Upper lobe of right lung (tissue), 1 donor: ENCODE measurements at regions not wholly inside any gene's neighbourhood (a gene's known extent, or its start where the extent isn't known, plus 50 kb on each side); places are given as distances from the start of the nearest gene placed in this dataset.

Experiments
- ATAC-seq: fragments of 200-7000 bp; cut with Tn5 transposase; one replicate; pipeline ENCODE4 v1.9.1; 2020; ENCODE audit warnings: mild to moderate bottlenecking, moderate library complexity
- DNase-seq: peaks from one replicate; pipeline ENCODE4 v3.0.0-alpha.2; 2020
- H3K27ac ChIP-seq: fragments of 200-600 bp; one replicate; pipeline ENCODE4 v1.8.0; 2022
- H3K27me3 ChIP-seq: fragments of 200-600 bp; one replicate; pipeline ENCODE4 v1.8.0; 2022; ENCODE audit warnings: mild to moderate bottlenecking
- H3K36me3 ChIP-seq: fragments of 200-600 bp; one replicate; pipeline ENCODE4 v1.8.0; 2022
- H3K4me1 ChIP-seq: fragments of 200-600 bp; one replicate; pipeline ENCODE4 v1.8.0; 2022
- H3K4me3 ChIP-seq: fragments of 200-600 bp; one replicate; pipeline ENCODE4 v1.8.0; 2022; ENCODE audit warnings: mild to moderate bottlenecking
- H3K9me3 ChIP-seq: fragments of 200-600 bp; one replicate; pipeline ENCODE4 v1.8.0; 2022
- intact Hi-C: fragments of 100-400 bp; cut with DNase I; formaldehyde crosslinking; loops from one replicate; pipeline ENCODE4 v1.11.0; 2022
- TF ChIP-seq, protein P1 (sequence below): fragments of 200-600 bp; IDR thresholded peaks from one replicate; pipeline ENCODE4 v1.8.0; 2022; ENCODE audit warnings: antibody characterized with exemption
- donor health status: DM: no; HTN: yes; CAD: no; lungs with severe emphysema.

DNA sequence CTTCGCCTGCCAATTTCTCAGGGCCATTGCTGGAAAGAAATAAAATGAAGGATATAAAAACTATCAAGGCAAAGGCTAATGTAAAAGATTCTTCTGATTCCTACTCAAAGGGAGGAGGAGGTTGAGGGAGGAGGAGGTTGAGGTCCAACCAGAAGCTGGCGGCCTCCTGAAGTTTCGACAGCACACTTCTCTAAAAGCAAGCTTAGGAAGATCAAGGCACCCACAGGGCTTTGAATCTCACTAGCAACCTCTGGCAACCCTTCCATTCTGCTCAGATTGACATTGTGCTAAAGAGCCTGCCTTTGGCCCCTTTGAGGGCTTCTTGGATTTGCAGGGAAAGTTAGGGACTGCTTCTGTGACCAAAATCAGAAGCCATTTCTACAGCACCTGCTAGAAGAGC is 81.5 kb upstream of the TNRC6C start:
- intact Hi-C loops: no loop called here
- TF ChIP-seq, protein P1, sequence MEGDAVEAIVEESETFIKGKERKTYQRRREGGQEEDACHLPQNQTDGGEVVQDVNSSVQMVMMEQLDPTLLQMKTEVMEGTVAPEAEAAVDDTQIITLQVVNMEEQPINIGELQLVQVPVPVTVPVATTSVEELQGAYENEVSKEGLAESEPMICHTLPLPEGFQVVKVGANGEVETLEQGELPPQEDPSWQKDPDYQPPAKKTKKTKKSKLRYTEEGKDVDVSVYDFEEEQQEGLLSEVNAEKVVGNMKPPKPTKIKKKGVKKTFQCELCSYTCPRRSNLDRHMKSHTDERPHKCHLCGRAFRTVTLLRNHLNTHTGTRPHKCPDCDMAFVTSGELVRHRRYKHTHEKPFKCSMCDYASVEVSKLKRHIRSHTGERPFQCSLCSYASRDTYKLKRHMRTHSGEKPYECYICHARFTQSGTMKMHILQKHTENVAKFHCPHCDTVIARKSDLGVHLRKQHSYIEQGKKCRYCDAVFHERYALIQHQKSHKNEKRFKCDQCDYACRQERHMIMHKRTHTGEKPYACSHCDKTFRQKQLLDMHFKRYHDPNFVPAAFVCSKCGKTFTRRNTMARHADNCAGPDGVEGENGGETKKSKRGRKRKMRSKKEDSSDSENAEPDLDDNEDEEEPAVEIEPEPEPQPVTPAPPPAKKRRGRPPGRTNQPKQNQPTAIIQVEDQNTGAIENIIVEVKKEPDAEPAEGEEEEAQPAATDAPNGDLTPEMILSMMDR: no peak
- Histone ChIP-seq H3K27me3 (no peaks in the 10 kb centered on the region), H3K9me3 (no peaks in the 10 kb centered on the region), H3K4me3 (no peak overlapping the region), H3K36me3 (no peaks in the 10 kb centered on the region), H3K4me1 (peaks cover 11% of the 10 kb centered on the region), H3K27ac (no peak overlapping the region)
- peak; percentile 9 for ATAC-seq
- no peak for DNase-seq

DNA sequence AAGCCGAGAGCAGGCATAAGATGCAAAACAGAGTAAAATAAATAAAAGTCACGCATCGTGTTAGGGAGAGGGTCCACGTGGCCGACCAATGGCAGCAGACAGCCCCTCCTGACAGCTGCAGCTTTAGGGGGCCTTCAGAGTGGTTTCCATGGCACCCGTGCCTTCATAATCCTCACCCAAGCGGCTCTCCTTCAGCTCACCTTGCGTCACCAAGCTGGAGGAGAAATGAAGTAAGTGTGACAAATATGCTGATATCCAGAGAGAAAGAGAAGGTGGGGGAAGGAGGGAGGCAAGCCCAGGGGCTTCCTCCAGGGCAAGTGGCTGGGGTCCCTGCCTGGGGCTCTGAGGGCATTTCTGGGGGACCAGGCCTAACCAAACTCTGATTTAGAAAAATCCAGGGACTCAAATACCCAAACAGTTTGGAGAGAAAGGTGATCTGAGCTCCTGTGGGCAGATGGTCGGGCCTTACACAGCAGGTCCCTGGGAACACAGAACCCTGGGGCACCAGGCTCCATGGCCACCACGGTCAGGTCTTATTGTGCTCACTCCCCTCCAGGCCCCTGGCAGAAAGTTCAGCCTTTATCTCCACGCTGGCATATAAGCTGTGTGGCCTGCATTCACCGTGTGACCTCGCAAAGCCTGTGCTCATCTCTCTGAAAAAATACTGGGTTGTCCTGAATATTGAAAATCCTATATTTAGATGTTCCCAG is 80.7 kb upstream of the TNRC6C start:
- intact Hi-C loops: no loop called here
- Histone ChIP-seq H3K4me3 (no peak overlapping the region), H3K27ac (no peak overlapping the region), H3K36me3 (no peaks in the 10 kb centered on the region), H3K27me3 (no peaks in the 10 kb centered on the region), H3K4me1 (peaks cover 19% of the 10 kb centered on the region), H3K9me3 (no peaks in the 10 kb centered on the region)
- TF ChIP-seq, protein P1: no peak
- ATAC-seq (no peak), DNase-seq (no peak)

DNA sequence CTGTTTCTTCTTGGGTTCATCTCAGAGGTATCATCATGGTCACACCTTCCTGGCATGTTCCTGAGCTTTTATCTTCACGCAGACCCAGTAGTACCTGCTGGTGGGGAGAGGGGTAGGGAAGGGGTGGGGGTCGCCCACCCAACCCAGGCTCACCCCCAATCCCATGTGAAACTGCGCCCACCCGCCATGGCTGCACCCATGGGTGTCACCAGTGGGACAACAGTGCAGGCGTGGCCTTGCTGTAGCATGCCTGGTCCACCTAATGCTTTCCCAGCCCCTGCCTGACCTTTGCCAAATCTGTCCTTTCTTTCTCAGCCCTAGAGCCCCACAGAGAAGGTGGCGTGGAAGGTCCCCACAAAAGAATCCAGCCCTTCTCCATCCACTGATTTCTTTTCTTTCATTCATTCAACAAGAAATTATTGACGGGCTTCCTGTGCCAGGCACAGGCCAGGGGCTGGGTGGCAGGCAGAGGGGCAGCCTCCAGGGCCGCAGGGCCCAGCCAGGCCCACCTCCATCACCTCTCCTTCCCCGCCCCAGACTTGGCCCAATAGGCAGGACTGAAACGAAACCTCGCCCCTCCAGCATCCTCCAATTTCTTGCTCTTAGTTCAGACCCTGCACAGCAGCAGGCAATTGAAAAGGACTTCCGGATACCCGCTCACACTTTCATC is 79.1 kb upstream of the TNRC6C start:
- DNase-seq (no peak), ATAC-seq (no peak)
- Histone ChIP-seq H3K4me1 (peaks cover 22% of the 10 kb centered on the region), H3K27ac (no peak overlapping the region), H3K4me3 (no peak overlapping the region), H3K36me3 (no peaks in the 10 kb centered on the region), H3K27me3 (no peaks in the 10 kb centered on the region), H3K9me3 (no peaks in the 10 kb centered on the region)
- TF ChIP-seq, protein P1: no peak
- intact Hi-C loops: no loop called here

DNA sequence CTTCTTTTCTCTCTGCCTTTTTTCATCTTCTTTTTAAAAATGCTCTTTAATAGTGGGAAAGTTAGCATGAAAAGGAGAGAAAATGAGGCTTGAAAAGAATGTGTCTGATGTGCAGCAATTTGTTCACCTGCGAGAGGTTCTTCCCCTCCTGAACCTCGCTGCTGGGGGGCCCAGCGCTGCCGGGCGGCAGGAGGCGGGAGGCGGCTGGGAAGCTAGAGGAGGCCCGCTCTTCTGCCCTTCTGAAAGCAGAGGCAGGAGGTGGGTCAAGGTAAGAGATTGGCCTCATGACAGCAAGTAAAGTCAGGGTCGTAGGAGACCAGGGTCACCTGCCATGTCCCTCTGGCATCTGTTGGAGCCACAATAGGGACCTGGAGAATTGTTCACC is 78.6 kb upstream of the TNRC6C start:
- no peak overlapping the region for H3K27ac ChIP-seq
- ATAC-seq (no peak), DNase-seq (no peak)

DNA sequence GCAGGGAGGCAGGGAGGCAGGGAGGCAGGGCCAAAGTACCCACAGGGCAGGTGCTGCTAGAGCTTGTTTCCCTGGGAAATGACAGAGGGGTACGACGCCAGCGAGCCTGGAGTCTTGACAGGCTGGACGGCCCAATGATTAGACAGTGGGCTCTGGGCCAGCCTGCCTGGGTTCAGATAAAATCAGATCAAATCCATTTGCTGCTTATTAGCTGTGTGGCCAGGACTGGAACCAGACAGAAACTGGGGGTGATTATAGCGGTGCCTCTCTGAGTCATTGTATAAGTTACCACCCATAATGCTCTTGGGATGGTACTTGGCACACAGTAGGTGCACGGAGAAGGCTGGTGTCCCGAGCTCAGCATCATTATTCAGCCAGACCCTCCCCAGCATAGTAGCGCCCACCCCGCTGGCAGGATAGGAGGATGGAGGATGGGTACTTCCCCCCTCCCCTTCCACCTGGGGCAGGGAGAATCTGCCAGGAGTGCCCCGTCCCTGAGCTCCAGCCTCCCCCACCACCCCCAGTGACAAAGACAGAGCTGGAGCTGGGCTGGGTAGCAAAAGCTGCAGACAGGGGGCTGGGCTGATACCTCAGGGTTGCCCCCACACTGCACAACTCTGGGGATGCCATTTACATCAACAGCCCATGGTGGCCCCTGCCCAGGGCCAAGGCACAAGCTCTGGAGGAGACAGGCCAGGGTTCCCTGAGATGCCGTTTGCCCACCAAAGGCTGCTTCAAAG is 77.6 kb upstream of the TNRC6C start:
- TF ChIP-seq, protein P1: no peak
- intact Hi-C loops: no loop called here
- Histone ChIP-seq H3K36me3 (no peaks in the 10 kb centered on the region), H3K27me3 (no peaks in the 10 kb centered on the region), H3K9me3 (no peaks in the 10 kb centered on the region), H3K4me3 (no peak overlapping the region), H3K4me1 (peaks cover 22% of the 10 kb centered on the region), H3K27ac (peak overlapping the region; percentile 79)
- no peak for DNase-seq
- ATAC-seq: no peak

More for the DNA sequence above, 78.6 kb upstream of the TNRC6C start:
- H3K4me3 ChIP-seq: no peak overlapping the region
- H3K27me3 ChIP-seq: no peaks in the 10 kb centered on the region
- no peaks in the 10 kb centered on the region for H3K36me3 ChIP-seq
- intact Hi-C loops: no loop called here
- peaks cover 22% of the 10 kb centered on the region for H3K4me1 ChIP-seq
- no peaks in the 10 kb centered on the region for H3K9me3 ChIP-seq
- TF ChIP-seq, protein P1: no peak
